K562 (cell line): ENCODE measurements at regions not wholly inside any gene's neighbourhood (a gene's known extent, or its start where the extent isn't known, plus 50 kb on each side); places are given as distances from the start of the nearest gene placed in this dataset.
A peak's percentile ranks its signal among the peaks of the same experiment; 100 is the strongest.

Experiments
- BRD9 ChIP-seq: fragments of 450-650 bp; IDR thresholded peaks from 2 replicates; pipeline ENCODE4 v1.6.1; 2018; ENCODE audit warnings: low read depth; ENCODE audit not compliant: partially characterized antibody
- C11orf30 ChIP-seq: fragments of 450-650 bp; IDR thresholded peaks from 2 replicates; pipeline ENCODE4 v1.6.1; 2016; ENCODE audit warnings: low read depth, mild to moderate bottlenecking
- GATA2 ChIP-seq: sonication (generic); formaldehyde crosslinking; IDR thresholded peaks from 2 replicates; pipeline ENCODE4 v1.4.0; 2020; ENCODE audit warnings: mild to moderate bottlenecking, missing genetic modification reagents
- HINFP ChIP-seq: fragments of 450-650 bp; conservative IDR thresholded peaks from 2 replicates; pipeline ENCODE4 v1.6.1; 2016; ENCODE audit warnings: missing genetic modification characterization, low read depth, mild to moderate bottlenecking, control low read depth, missing compliant biosample characterization
- HLTF ChIP-seq: fragments of 450-650 bp; IDR thresholded peaks from 2 replicates; pipeline ENCODE4 v1.6.1; 2016
- NONO ChIP-seq, 2 experiments: fragments of 200-400 bp in 1 of 2; fragments of 450-650 bp in 1 of 2; formaldehyde crosslinking in 1 of 2; IDR thresholded peaks; 2 replicates each; pipeline ENCODE4 v1.6.1; 2017; ENCODE audit warnings: low read depth in 2 of 2, mild to moderate bottlenecking in 2 of 2, moderate library complexity in 2 of 2, low read length in 1 of 2
- PRPF4 ChIP-seq: fragments of 200-400 bp; formaldehyde crosslinking; IDR thresholded peaks from one replicate; pipeline ENCODE4 v1.6.1; 2017; ENCODE audit warnings: low read length, low read depth, mild to moderate bottlenecking; ENCODE audit not compliant: insufficient read depth, poor library complexity, severe bottlenecking
- SMAD3 ChIP-seq: fragments of 450-650 bp; formaldehyde crosslinking; conservative IDR thresholded peaks from 2 replicates; pipeline ENCODE4 v1.4.0; 2020; ENCODE audit warnings: mild to moderate bottlenecking
- SMC3 ChIP-seq: conservative IDR thresholded peaks from 2 replicates; pipeline ENCODE4 v1.6.1; 2011; ENCODE audit warnings: low read depth, low read length, improper control_type of control experiment; ENCODE audit not compliant: insufficient read depth
- ZNF668 ChIP-seq: fragments of 250-450 bp; sonication (Bioruptor Pico); IDR thresholded peaks from 2 replicates; pipeline ENCODE4 v1.8.0; 2022; ENCODE audit warnings: mild to moderate bottlenecking, inconsistent platforms
- TF ChIP-seq, protein P1 (sequence below): sonication (generic); formaldehyde crosslinking; IDR thresholded peaks from 2 replicates; pipeline ENCODE4 v1.8.0; 2023; ENCODE audit warnings: missing genetic modification reagents, mild to moderate bottlenecking, borderline replicate concordance

DNA sequence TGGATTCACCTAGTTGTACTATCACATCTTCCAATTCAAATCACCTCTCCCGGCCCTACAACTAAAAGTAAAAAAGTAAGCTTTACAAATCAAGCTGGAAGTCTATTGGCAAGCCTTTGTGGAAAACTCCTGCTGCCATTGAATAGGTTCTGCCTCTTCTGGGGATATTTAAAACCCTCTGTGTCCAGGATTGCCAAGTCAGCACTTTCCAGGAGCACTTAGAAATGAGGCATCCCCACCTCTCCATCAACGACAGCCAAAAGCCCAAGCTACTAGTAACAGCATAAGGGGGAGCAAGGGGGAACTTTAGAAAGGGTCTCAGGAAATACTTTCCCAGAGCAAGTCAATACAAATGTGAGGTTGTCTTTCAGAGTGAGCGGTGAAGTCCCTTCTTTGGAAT, 85.0 kb upstream of the OBI1 start (continued):
- TF ChIP-seq, protein P1, sequence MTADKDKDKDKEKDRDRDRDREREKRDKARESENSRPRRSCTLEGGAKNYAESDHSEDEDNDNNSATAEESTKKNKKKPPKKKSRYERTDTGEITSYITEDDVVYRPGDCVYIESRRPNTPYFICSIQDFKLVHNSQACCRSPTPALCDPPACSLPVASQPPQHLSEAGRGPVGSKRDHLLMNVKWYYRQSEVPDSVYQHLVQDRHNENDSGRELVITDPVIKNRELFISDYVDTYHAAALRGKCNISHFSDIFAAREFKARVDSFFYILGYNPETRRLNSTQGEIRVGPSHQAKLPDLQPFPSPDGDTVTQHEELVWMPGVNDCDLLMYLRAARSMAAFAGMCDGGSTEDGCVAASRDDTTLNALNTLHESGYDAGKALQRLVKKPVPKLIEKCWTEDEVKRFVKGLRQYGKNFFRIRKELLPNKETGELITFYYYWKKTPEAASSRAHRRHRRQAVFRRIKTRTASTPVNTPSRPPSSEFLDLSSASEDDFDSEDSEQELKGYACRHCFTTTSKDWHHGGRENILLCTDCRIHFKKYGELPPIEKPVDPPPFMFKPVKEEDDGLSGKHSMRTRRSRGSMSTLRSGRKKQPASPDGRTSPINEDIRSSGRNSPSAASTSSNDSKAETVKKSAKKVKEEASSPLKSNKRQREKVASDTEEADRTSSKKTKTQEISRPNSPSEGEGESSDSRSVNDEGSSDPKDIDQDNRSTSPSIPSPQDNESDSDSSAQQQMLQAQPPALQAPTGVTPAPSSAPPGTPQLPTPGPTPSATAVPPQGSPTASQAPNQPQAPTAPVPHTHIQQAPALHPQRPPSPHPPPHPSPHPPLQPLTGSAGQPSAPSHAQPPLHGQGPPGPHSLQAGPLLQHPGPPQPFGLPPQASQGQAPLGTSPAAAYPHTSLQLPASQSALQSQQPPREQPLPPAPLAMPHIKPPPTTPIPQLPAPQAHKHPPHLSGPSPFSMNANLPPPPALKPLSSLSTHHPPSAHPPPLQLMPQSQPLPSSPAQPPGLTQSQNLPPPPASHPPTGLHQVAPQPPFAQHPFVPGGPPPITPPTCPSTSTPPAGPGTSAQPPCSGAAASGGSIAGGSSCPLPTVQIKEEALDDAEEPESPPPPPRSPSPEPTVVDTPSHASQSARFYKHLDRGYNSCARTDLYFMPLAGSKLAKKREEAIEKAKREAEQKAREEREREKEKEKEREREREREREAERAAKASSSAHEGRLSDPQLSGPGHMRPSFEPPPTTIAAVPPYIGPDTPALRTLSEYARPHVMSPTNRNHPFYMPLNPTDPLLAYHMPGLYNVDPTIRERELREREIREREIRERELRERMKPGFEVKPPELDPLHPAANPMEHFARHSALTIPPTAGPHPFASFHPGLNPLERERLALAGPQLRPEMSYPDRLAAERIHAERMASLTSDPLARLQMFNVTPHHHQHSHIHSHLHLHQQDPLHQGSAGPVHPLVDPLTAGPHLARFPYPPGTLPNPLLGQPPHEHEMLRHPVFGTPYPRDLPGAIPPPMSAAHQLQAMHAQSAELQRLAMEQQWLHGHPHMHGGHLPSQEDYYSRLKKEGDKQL (CRISPR knock-in tag), result no peak
- TF ChIP-seq PRPF4 (no peak), ZNF668 (no peak), NONO (IDR thresholded peaks at IDR 0.05; ENCODE audit: low read depth in 2 of 2, low read length in 1 of 2) (no peak), SMC3 (no peak), BRD9 (no peak), SMAD3 (CRISPR knock-in tag) (no peak), HLTF (no peak), GATA2 (CRISPR knock-in tag) (no peak), HINFP (tag) (no peak), C11orf30 (peak; percentile 54)
